IPS DF 6.9 (cell line): ENCODE measurements at regions not wholly inside any gene's neighbourhood (a gene's known extent, or its start where the extent isn't known, plus 50 kb on each side); places are given as distances from the start of the nearest gene placed in this dataset.

Experiments
- DNase-seq: peaks from one replicate; pipeline ENCODE4 v3.0.0-alpha.2; 2013; ENCODE audit warnings: low read depth, low spot score
- H3K27ac ChIP-seq: one replicate; pipeline ENCODE4 v1.5.1; 2013; ENCODE audit warnings: low read length, control low read depth
- H3K27me3 ChIP-seq: 2 replicates; pipeline ENCODE4 v1.6.1; 2013; ENCODE audit warnings: mild to moderate bottlenecking, low read length; ENCODE audit not compliant: control insufficient read depth, insufficient read depth
- H3K36me3 ChIP-seq: 2 replicates; pipeline ENCODE4 v1.6.1; 2013; ENCODE audit warnings: low read length; ENCODE audit not compliant: control insufficient read depth, insufficient read depth
- H3K4me1 ChIP-seq: 2 replicates; pipeline ENCODE4 v1.6.1; 2013; ENCODE audit warnings: low read length; ENCODE audit not compliant: control insufficient read depth, insufficient read depth
- H3K4me3 ChIP-seq: 2 replicates; pipeline ENCODE4 v1.5.1; 2013; ENCODE audit warnings: mild to moderate bottlenecking, low read length
- H3K9me3 ChIP-seq: 2 replicates; pipeline ENCODE4 v1.6.1; 2013; ENCODE audit warnings: low read length, inconsistent platforms; ENCODE audit not compliant: control insufficient read depth, insufficient read depth
- WGBS: extraction: QIAGEN DNeasy Blood & Tissue Kit; methylation state at CpG from one replicate; pipeline ENCODE4 v1.1.7; 2013; ENCODE audit warnings: mixed read lengths, missing lambda C conversion rate; ENCODE audit not compliant: insufficient read length, insufficient coverage; 5-methylcytosine and 5-hydroxymethylcytosine counted together

- Histone ChIP-seq H3K4me1 (no peaks in the 10 kb centered on the region), H3K27me3 (no peaks in the 10 kb centered on the region), H3K9me3 (no peaks in the 10 kb centered on the region), H3K36me3 (no peaks in the 10 kb centered on the region), H3K4me3 (no peak overlapping the region), H3K27ac (no peak overlapping the region)
- WGBS, result no CpG with 5 or more reads among the region's 3 CpGs
- no peak for DNase-seq
Measured at GRCh38 chr1:79069828-79070227, 63.3 kb upstream of the ADGRL4 start.

- DNase-seq, result no peak
- no CpG with 5 or more reads among the region's 2 CpGs for WGBS
Measured at GRCh38 chr1:79059341-79059740, 52.8 kb upstream of the ADGRL4 start.

More at GRCh38 chr1:79059341-79059740, 52.8 kb upstream of the ADGRL4 start:
- Histone ChIP-seq H3K9me3 (no peaks in the 10 kb centered on the region), H3K4me3 (no peak overlapping the region), H3K27me3 (no peaks in the 10 kb centered on the region), H3K4me1 (no peaks in the 10 kb centered on the region), H3K36me3 (no peaks in the 10 kb centered on the region), H3K27ac (no peak overlapping the region)
